ENCODE measurements at regions not wholly inside any gene's neighbourhood (a gene's known extent, or its start where the extent isn't known, plus 50 kb on each side); places are given as distances from the start of the nearest gene placed in this dataset.

GRCh38 chrX:28042260-28042659, 61.0 kb upstream of the DCAF8L1 start:
- TF ChIP-seq CTCF (IDR thresholded peaks at IDR 0.05) (no peak), POLR2A (IDR thresholded peaks at IDR 0.05) (no peak)
